Retinal pigment epithelial cell (primary cell): ENCODE measurements at regions not wholly inside any gene's neighbourhood (a gene's known extent, or its start where the extent isn't known, plus 50 kb on each side); places are given as distances from the start of the nearest gene placed in this dataset.

Source experiments
- DNase-seq: peaks from one replicate; pipeline ENCODE4 v3.0.0-alpha.2; 2010; ENCODE audit warnings: low read depth
- H3K4me3 ChIP-seq: 2 replicates; pipeline ENCODE4 v1.5.1; 2011; ENCODE audit warnings: mild to moderate bottlenecking, low read length, control low read depth, moderate library complexity
- CTCF ChIP-seq: conservative IDR thresholded peaks from 2 replicates; pipeline ENCODE4 v1.5.1; 2011; ENCODE audit warnings: low read depth, low read length, control low read depth, inconsistent platforms

GRCh38 chr2:235264121-235264493 lies 229.7 kb upstream of the AGAP1 start:
- TF ChIP-seq CTCF: no peak
- H3K4me3 ChIP-seq: no peak overlapping the region
- DNase-seq: no peak

- no peak for DNase-seq
- H3K4me3 ChIP-seq: no peak overlapping the region
- TF ChIP-seq CTCF: no peak
Measured at GRCh38 chr2:235264512-235264911, 229.3 kb upstream of the AGAP1 start.

GRCh38 chr2:235265348-235265965 lies 228.4 kb upstream of the AGAP1 start:
- no peak for DNase-seq
- no peak for TF ChIP-seq CTCF
- no peak overlapping the region for H3K4me3 ChIP-seq

GRCh38 chr2:235267251-235267650 lies 226.6 kb upstream of the AGAP1 start:
- TF ChIP-seq CTCF: no peak

GRCh38 chr2:235268535-235268934 lies 225.3 kb upstream of the AGAP1 start:
- TF ChIP-seq CTCF: no peak
- H3K4me3 ChIP-seq: no peak overlapping the region
- no peak for DNase-seq

More at GRCh38 chr2:235267251-235267650, 226.6 kb upstream of the AGAP1 start:
- no peak for DNase-seq
- no peak overlapping the region for H3K4me3 ChIP-seq

- TF ChIP-seq CTCF: no peak
- no peak overlapping the region for H3K4me3 ChIP-seq
- no peak for DNase-seq
Measured at GRCh38 chr2:235270291-235270690, 223.6 kb upstream of the AGAP1 start.

- no peak for DNase-seq
- no peak overlapping the region for H3K4me3 ChIP-seq
- TF ChIP-seq CTCF: no peak
Measured at GRCh38 chr2:235270956-235271355, 222.9 kb upstream of the AGAP1 start.
